Smooth muscle cell (in vitro differentiated cells): ENCODE measurements at regions not wholly inside any gene's neighbourhood (a gene's known extent, or its start where the extent isn't known, plus 50 kb on each side); places are given as distances from the start of the nearest gene placed in this dataset.

Experiments
- DNase-seq: peaks from one replicate; lab custom pipeline; 2025; ENCODE audit not compliant: unreplicated experiment; lab: John Stamatoyannopoulos, UW
- H2AFZ ChIP-seq: fragments of 200-600 bp; sonication (generic); 2 replicates; pipeline ENCODE4 v1.6.0; 2016; ENCODE audit warnings: antibody characterized with exemption, low read depth, mild to moderate bottlenecking
- H3F3A ChIP-seq: fragments of 200-600 bp; sonication (generic); 2 replicates; pipeline ENCODE4 v1.6.0; 2017; ENCODE audit warnings: antibody characterized with exemption, low read depth
- H3K27ac ChIP-seq: fragments of 200-600 bp; sonication (generic); 2 replicates; pipeline ENCODE4 v1.5.1; 2016; ENCODE audit warnings: low read depth, mild to moderate bottlenecking
- H3K27me3 ChIP-seq: fragments of 200-600 bp; sonication (generic); 2 replicates; pipeline ENCODE4 v1.6.1; 2016; ENCODE audit warnings: low read depth, mild to moderate bottlenecking
- H3K36me3 ChIP-seq: fragments of 200-600 bp; sonication (generic); 2 replicates; pipeline ENCODE4 v1.5.1; 2016; ENCODE audit warnings: low read depth
- H3K4me1 ChIP-seq: fragments of 200-600 bp; sonication (generic); 2 replicates; pipeline ENCODE4 v1.5.1; 2016; ENCODE audit warnings: low read depth
- H3K4me2 ChIP-seq: fragments of 200-600 bp; sonication (generic); 2 replicates; pipeline ENCODE4 v1.6.0; 2016; ENCODE audit warnings: mild to moderate bottlenecking
- H3K4me3 ChIP-seq: fragments of 200-600 bp; sonication (generic); 2 replicates; pipeline ENCODE4 v1.5.1; 2016; ENCODE audit warnings: mild to moderate bottlenecking
- H3K79me2 ChIP-seq: fragments of 200-600 bp; sonication (generic); 2 replicates; pipeline ENCODE4 v1.6.0; 2016; ENCODE audit warnings: low read depth, mild to moderate bottlenecking
- H3K9ac ChIP-seq: fragments of 200-600 bp; sonication (generic); 2 replicates; pipeline ENCODE4 v1.6.0; 2016; ENCODE audit warnings: low read depth
- H3K9me3 ChIP-seq: fragments of 200-600 bp; sonication (generic); replicated peaks from 2 replicates; pipeline ENCODE4 v1.5.1; 2016; ENCODE audit warnings: low read depth
- H4K20me1 ChIP-seq: fragments of 200-600 bp; sonication (generic); 2 replicates; pipeline ENCODE4 v1.6.0; 2016; ENCODE audit warnings: low read depth
- CTCF ChIP-seq: fragments of 200-600 bp; sonication (generic); IDR thresholded peaks from 2 replicates; pipeline ENCODE4 v1.5.1; 2017; ENCODE audit warnings: borderline replicate concordance, mild to moderate bottlenecking, antibody characterized with exemption; ENCODE audit not compliant: insufficient read depth, poor library complexity, severe bottlenecking
- WGBS: methylation state at CpG from one replicate; pipeline ENCODE4 v1.1.7; 2016; ENCODE audit warnings: low lambda C conversion rate; 5-methylcytosine and 5-hydroxymethylcytosine counted together

DNA sequence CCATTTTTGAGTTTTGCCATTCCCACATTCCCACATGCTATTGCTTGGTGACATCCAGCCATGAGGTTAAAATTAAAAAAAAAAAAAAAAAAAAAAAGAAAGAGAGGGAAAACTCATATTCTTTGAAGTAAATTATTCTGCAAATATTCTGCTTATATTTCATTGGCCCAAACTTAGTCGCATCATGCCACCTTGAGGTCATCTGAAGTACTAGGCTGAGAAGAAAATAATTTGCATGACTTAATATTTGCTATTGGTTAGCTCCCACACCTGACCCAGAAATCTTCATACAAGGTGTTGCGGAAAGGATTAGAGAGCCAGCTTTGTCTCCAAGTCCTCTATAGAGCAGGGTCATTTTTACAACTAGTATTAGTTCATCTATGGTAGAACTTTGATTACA is 2206.0 kb downstream of the MRPL39 start:
- Histone ChIP-seq H3K36me3 (no peaks in the 10 kb centered on the region), H3K9ac (no peak overlapping the region), H3K4me1 (no peaks in the 10 kb centered on the region), H3K4me2 (no peak overlapping the region), H3K27ac (no peak overlapping the region), H3K4me3 (no peak overlapping the region), H4K20me1 (no peaks in the 10 kb centered on the region), H3F3A (no peaks in the 10 kb centered on the region), H3K27me3 (no peaks in the 10 kb centered on the region), H2AFZ (no peak overlapping the region), H3K9me3 (no peaks in the 10 kb centered on the region), H3K79me2 (no peaks in the 10 kb centered on the region)
- no peak for DNase-seq
- 69% methylated on average over 2 of the region's 2 CpGs for WGBS
- TF ChIP-seq CTCF, result peak; percentile 31

DNA sequence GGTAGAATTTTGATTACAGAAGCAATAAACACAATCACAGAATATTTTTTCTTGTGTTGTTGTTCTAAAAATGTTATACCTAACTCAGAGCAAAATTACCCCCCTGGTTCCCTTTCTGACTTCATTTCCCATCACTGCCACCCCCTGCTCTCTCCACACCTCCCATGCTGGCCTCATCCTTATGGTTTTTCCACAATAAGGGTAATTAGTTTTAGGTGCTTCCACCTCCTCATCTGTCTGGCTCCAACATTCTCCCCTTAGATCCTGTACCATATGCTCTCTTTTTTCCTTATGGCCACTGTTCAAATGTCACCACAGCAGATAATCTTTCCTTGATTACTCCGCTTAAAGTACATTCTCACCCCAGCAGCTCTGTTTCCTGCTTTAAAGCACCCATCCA is 2208.6 kb downstream of the MRPL39 start:
- no peaks in the 10 kb centered on the region for H3F3A ChIP-seq
- H4K20me1 ChIP-seq, result no peaks in the 10 kb centered on the region
- no peaks in the 10 kb centered on the region for H3K79me2 ChIP-seq
- H3K36me3 ChIP-seq, result no peaks in the 10 kb centered on the region
- no peaks in the 10 kb centered on the region for H3K4me1 ChIP-seq
- H3K9me3 ChIP-seq, result no peaks in the 10 kb centered on the region
- no peaks in the 10 kb centered on the region for H3K27me3 ChIP-seq
- no peak overlapping the region for H3K27ac ChIP-seq
- WGBS, result 76% methylated on average over 1 of the region's 1 CpG
- no peak for DNase-seq
- no peak overlapping the region for H3K9ac ChIP-seq
- no peak overlapping the region for H2AFZ ChIP-seq
- no peak overlapping the region for H3K4me2 ChIP-seq
- H3K4me3 ChIP-seq, result no peak overlapping the region
- no peak for TF ChIP-seq CTCF

GRCh38 chr21:23394458-23394857 is 2212.8 kb downstream of the MRPL39 start:
- Histone ChIP-seq H3F3A (no peaks in the 10 kb centered on the region), H3K36me3 (no peaks in the 10 kb centered on the region), H3K9ac (no peak overlapping the region), H3K4me1 (no peaks in the 10 kb centered on the region), H3K4me3 (no peak overlapping the region), H3K4me2 (no peak overlapping the region), H3K27me3 (no peaks in the 10 kb centered on the region), H3K79me2 (no peaks in the 10 kb centered on the region), H2AFZ (no peak overlapping the region), H4K20me1 (no peaks in the 10 kb centered on the region), H3K27ac (no peak overlapping the region), H3K9me3 (no peaks in the 10 kb centered on the region)
- DNase-seq, result no peak
- 75% methylated on average over 2 of the region's 2 CpGs for WGBS
- no peak for TF ChIP-seq CTCF

DNA sequence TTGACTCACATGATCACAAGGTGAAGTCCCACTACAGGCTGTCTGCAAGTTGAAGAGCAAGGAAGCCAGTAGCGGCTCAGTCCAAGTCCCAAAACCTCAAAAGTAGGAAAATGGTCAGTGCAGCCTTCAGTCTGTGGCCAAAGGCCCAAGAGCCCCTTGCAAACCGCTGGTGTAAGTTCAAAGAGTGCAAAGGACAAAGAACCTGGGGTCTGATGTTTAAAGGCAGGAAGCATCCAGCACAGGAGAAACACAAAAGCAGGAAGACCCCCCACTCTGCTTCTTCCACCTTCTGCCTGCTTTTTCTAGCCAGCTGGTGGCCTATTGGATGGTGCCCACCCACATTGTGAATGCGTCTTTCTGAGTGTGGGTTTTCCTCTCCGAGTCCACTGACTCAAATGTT is 2222.6 kb downstream of the MRPL39 start:
- Histone ChIP-seq H3K27ac (no peak overlapping the region), H3K79me2 (no peaks in the 10 kb centered on the region), H4K20me1 (no peaks in the 10 kb centered on the region), H3K9me3 (no peaks in the 10 kb centered on the region), H2AFZ (no peak overlapping the region), H3K4me3 (no peak overlapping the region), H3K36me3 (no peaks in the 10 kb centered on the region), H3F3A (no peaks in the 10 kb centered on the region), H3K4me1 (no peaks in the 10 kb centered on the region), H3K27me3 (no peaks in the 10 kb centered on the region), H3K4me2 (no peak overlapping the region), H3K9ac (no peak overlapping the region)
- WGBS, result 39% methylated on average over 4 of the region's 4 CpGs
- no peak for DNase-seq
- no peak for TF ChIP-seq CTCF
